Kasumi-1 (cell line): ENCODE measurements at regions not wholly inside any gene's neighbourhood (a gene's known extent, or its start where the extent isn't known, plus 50 kb on each side); places are given as distances from the start of the nearest gene placed in this dataset.

Experiments used
- DNase-seq, 2 experiments: peaks; one replicate each; lab custom pipeline; 2025; lab: John Stamatoyannopoulos, UW

- DNase-seq, result no peak
Measured at GRCh38 chr4:185071236-185071811, 53.0 kb downstream of the HELT start.

- DNase-seq, result no peak
Measured at GRCh38 chr4:185079271-185079905, 61.1 kb downstream of the HELT start.

- DNase-seq, result no peak
Measured at GRCh38 chr4:185080545-185080944, 62.3 kb downstream of the HELT start.

GRCh38 chr4:185082561-185082960 is 60.5 kb upstream of the SLC25A4 start:
- DNase-seq, result peak; percentile 69 to 78

GRCh38 chr4:185086053-185086452 is 57.0 kb upstream of the SLC25A4 start:
- no peak for DNase-seq

GRCh38 chr4:185088899-185089298 is 54.2 kb upstream of the SLC25A4 start:
- DNase-seq, result no peak

GRCh38 chr4:185090592-185090991 is 52.5 kb upstream of the SLC25A4 start:
- no peak for DNase-seq

GRCh38 chr4:185092535-185093197 is 50.4 kb upstream of the SLC25A4 start:
- no peak for DNase-seq
